Fibroblast of mammary gland (primary cell): ENCODE measurements at regions not wholly inside any gene's neighbourhood (a gene's known extent, or its start where the extent isn't known, plus 50 kb on each side); places are given as distances from the start of the nearest gene placed in this dataset.
"Not testable (repeated sequence)": the region's sequence is repeated elsewhere in the genome, so short reads cannot be mapped to it uniquely, and the experiment has no call there.

ENCODE experiments used
- DNase-seq: peaks from one replicate; pipeline ENCODE4 v3.0.0-alpha.2; 2010; ENCODE audit warnings: low read depth
- H3K4me3 ChIP-seq: 2 replicates; pipeline ENCODE4 v1.5.1; 2011; ENCODE audit warnings: low read depth, mild to moderate bottlenecking, low read length, moderate library complexity; ENCODE audit not compliant: control insufficient read depth
- TF ChIP-seq, protein P1 (sequence below): conservative IDR thresholded peaks from 2 replicates; pipeline ENCODE4 v1.5.1; 2011; ENCODE audit warnings: low read depth, low read length, inconsistent platforms; ENCODE audit not compliant: control insufficient read depth, insufficient read depth

DNA sequence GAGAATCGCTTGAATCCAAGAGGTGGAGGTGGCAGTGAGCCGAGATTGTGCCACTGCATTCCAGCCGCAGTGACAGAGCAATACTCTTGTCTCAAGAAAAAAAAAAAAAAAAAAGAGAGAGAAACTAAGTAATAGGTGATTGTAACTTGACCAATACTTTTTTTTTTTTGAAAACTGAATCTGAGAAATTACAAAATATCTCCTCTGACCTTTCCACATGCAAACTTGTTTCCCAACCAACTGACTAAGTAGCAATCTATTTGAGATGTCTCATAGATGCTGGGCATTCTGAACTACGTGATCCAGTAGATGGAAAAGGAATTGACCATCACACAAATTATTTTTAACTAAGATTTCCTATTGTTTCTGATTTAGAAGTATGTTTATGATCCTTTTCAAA is 407.3 kb upstream of the CHORDC1 start:
- TF ChIP-seq, protein P1, sequence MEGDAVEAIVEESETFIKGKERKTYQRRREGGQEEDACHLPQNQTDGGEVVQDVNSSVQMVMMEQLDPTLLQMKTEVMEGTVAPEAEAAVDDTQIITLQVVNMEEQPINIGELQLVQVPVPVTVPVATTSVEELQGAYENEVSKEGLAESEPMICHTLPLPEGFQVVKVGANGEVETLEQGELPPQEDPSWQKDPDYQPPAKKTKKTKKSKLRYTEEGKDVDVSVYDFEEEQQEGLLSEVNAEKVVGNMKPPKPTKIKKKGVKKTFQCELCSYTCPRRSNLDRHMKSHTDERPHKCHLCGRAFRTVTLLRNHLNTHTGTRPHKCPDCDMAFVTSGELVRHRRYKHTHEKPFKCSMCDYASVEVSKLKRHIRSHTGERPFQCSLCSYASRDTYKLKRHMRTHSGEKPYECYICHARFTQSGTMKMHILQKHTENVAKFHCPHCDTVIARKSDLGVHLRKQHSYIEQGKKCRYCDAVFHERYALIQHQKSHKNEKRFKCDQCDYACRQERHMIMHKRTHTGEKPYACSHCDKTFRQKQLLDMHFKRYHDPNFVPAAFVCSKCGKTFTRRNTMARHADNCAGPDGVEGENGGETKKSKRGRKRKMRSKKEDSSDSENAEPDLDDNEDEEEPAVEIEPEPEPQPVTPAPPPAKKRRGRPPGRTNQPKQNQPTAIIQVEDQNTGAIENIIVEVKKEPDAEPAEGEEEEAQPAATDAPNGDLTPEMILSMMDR, result no peak
- H3K4me3 ChIP-seq, result no peak overlapping the region
- DNase-seq, result no peak

DNA sequence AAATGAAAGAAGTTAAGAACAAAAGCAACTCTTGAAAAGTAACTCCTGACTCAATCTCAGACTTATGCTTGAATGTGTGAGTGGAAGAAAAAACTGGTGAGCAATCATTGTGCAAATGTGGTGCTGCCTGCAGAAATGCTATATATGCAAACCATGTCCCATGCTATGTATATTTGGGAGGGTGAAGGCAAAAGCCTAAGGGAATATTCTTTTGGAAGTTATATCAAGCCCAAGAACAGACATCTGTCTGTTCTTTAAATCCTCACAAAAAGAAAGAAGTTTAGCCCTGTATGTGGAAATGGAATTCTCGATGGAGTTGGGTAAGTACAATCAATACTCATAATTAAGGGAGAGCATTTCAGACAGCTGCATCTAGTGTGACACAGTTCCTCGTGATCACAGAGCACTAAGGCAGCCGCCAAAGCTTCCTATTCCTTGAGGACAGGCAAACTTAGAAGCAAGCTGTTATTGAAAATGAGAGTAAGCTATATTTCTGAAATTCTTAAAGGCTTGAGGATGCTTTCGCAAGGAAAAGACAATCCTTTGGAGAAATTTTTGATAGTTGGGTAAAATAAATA is 406.5 kb upstream of the CHORDC1 start:
- TF ChIP-seq, protein P1, result no peak
- no peak for DNase-seq
- no peak overlapping the region for H3K4me3 ChIP-seq

DNA sequence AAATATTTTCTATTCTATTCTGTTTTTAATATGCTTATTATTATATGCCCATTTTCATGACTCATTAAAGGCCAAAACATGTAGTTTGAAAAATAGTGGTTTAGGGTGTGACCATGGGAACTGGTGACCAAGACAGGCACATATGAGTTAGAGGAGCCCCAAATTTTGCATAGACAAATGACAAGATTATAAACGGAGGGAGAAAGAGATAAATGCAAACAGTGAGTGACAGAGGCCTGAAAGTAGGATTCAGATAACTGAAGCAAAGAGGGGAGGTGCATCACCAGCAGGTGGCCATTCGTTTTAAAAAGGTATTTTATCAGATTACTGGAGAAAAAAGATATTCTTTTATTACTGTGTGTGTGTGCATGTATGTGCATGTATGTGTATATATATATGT is 391.5 kb upstream of the CHORDC1 start:
- no peak for DNase-seq
- TF ChIP-seq, protein P1, result no peak
- no peak overlapping the region for H3K4me3 ChIP-seq

DNA sequence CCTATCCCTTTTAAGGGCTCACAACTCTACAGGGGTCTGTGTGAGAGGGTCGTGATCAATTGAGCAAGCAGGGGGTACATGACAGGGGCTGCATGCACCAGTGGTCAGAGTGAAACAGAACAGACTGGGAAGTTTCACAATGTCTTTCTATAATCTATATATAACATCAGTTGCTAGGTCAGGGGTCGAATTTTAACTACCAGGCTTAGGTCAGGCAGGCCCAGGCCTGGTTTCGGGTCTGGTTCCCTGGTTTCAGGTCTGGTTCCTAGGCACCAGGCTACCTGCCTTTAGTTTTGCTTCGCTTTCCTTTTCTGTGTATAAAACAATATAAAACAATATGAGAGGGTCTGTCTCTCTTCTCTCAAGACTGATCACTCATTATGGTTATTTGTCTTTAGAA is 390.2 kb upstream of the CHORDC1 start:
- not testable (repeated sequence) for DNase-seq, H3K4me3 ChIP-seq

DNA sequence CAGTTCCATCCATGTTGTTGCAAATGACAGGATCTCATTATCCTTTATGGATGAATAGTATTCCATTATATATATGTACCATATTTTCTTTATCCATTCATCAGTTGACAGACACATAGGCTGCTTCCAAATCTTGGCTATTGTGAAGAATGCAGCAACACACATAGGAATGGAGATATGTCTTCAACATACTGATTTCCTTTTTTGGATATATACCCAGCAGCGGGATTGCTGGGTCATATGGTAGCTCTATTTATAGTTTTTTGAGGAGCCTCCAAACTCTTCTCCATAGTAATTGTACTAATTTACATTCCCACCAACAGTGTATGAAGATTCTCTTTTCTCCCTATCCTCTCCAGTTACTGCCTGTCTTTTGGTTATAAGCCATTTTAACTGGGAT is 383.9 kb upstream of the CHORDC1 start:
- no peak overlapping the region for H3K4me3 ChIP-seq
- TF ChIP-seq, protein P1, result no peak
- no peak for DNase-seq

DNA sequence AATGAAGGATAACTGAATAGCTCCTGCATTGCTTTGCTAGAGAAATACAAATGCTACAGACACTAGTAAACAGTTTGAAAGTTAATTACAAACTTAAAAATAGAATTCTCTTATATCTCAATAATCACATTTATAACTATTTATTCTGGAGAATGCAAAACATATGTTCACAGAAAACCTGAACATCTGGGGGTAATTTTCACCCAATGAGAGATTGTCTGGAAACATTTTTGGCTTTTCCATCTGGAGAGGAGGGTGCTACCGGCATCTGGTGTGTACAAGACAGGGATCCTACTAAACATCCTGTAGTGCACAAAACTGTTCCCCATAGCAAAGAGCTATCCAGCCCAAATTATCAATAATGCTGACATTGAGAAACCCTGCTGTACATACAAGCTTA is 378.4 kb upstream of the CHORDC1 start:
- TF ChIP-seq, protein P1, result no peak
- H3K4me3 ChIP-seq, result no peak overlapping the region
- no peak for DNase-seq

DNA sequence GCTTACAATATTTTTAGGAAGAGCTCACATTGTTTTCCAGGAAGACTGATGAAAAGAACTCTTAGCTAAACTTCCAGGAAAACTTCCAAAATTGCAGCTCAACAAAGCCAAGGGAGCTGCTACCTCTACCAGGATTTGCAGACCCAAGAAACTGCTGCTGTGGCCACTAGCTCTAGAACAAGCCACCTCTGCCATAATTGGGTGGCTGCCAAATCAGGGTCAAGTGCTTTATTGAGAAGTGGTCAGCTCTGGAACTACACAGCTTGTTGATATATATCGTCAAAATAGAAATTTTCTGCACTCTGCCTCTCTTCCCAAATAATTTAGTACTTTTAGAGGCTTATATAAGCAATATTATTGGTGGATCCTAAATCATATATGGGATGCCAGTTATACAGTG is 371.8 kb upstream of the CHORDC1 start:
- H3K4me3 ChIP-seq, result no peak overlapping the region
- TF ChIP-seq, protein P1, result no peak
- DNase-seq, result no peak

DNA sequence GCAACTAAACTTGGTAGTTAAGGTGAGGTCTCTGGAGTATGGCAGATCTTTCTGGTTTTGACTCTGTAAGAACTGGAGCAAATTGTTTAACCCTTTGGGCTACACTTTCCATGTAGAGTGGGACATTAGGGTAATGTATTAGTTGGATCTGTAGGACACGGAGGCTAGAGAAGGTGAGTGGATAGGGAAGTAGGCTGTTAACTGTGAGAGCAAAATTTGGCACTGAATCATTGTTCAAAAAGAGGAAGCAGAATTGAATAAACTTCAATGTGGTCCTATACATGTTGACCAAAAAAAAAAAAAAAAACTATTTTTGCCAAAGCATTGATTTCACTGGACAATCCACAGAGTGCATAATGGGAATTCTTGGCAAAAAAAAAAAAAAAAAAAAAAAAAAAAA is 370.2 kb upstream of the CHORDC1 start:
- H3K4me3 ChIP-seq, result no peak overlapping the region
- TF ChIP-seq, protein P1, result no peak
- no peak for DNase-seq
